ENCODE measurements at regions not wholly inside any gene's neighbourhood (a gene's known extent, or its start where the extent isn't known, plus 50 kb on each side); places are given as distances from the start of the nearest gene placed in this dataset.
A peak's percentile ranks its signal among the peaks of the same experiment; 100 is the strongest.

GRCh38 chr21:22444990-22445389 is 1446.8 kb downstream of the NCAM2 start:
- Histone ChIP-seq H3K4me1 (ENCODE audit: control insufficient read depth in 5 of 5, insufficient read depth in 5 of 5, low read length in 5 of 5) (no peaks in the 10 kb centered on the region), H3K27ac (ENCODE audit: low read depth in 1 of 2, low read length in 1 of 2) (no peak overlapping the region), H3K36me3 (ENCODE audit: control insufficient read depth in 4 of 4, insufficient read depth in 4 of 4, low read length in 4 of 4) (no peaks in the 10 kb centered on the region), H3K9ac (ENCODE audit: insufficient read depth in 1 of 2, low read length in 2 of 2) (no peak overlapping the region), H3K27me3 (ENCODE audit: control insufficient read depth in 3 of 3, insufficient read depth in 3 of 3, low read length in 2 of 3) (no peaks in the 10 kb centered on the region), H3K9me3 (ENCODE audit: control insufficient read depth in 4 of 4, insufficient read depth in 3 of 4, low read length in 3 of 4) (no peaks in the 10 kb centered on the region), H3K4me3 (no peak overlapping the region)
- TF ChIP-seq CTCF (IDR thresholded peaks at IDR 0.05; ENCODE audit: control extremely low read depth, extremely low read depth): no peak
- no peak for ATAC-seq (ENCODE audit: insufficient read depth, low FRiP score)
- 68 to 71% methylated on average over 5 of the region's 5 CpGs for WGBS, 2 donors
- DNase-seq: no peak

GRCh38 chr21:22450507-22450906 is 1452.3 kb downstream of the NCAM2 start:
- Histone ChIP-seq H3K9ac (ENCODE audit: insufficient read depth in 1 of 2, low read length in 2 of 2) (no peak overlapping the region), H3K4me3 (no peak overlapping the region), H3K4me1 (ENCODE audit: control insufficient read depth in 5 of 5, insufficient read depth in 5 of 5, low read length in 5 of 5) (no peaks in the 10 kb centered on the region), H3K36me3 (ENCODE audit: control insufficient read depth in 4 of 4, insufficient read depth in 4 of 4, low read length in 4 of 4) (no peaks in the 10 kb centered on the region), H3K27ac (ENCODE audit: low read depth in 1 of 2, low read length in 1 of 2) (no peak overlapping the region), H3K9me3 (ENCODE audit: control insufficient read depth in 4 of 4, insufficient read depth in 3 of 4, low read length in 3 of 4) (no peaks in the 10 kb centered on the region), H3K27me3 (ENCODE audit: control insufficient read depth in 3 of 3, insufficient read depth in 3 of 3, low read length in 2 of 3) (no peaks in the 10 kb centered on the region)
- no peak for TF ChIP-seq CTCF (IDR thresholded peaks at IDR 0.05; ENCODE audit: control extremely low read depth, extremely low read depth)
- DNase-seq: no peak
- ATAC-seq (ENCODE audit: insufficient read depth, low FRiP score): no peak
- 82 to 83% methylated on average over 1 of the region's 1 CpG for WGBS, 2 donors

GRCh38 chr21:22456241-22456640 is 1458.0 kb downstream of the NCAM2 start:
- 55 to 71% methylated on average over 2 of the region's 2 CpGs for WGBS, 2 donors
- no peaks in the 10 kb centered on the region for H3K9me3 ChIP-seq (ENCODE audit: control insufficient read depth in 4 of 4, insufficient read depth in 3 of 4, low read length in 3 of 4)

More at GRCh38 chr21:22456241-22456640, 1458.0 kb downstream of the NCAM2 start:
- H3K36me3 ChIP-seq (ENCODE audit: control insufficient read depth in 4 of 4, insufficient read depth in 4 of 4, low read length in 4 of 4): no peaks in the 10 kb centered on the region
- H3K4me3 ChIP-seq: no peak overlapping the region
- H3K27me3 ChIP-seq (ENCODE audit: control insufficient read depth in 3 of 3, insufficient read depth in 3 of 3, low read length in 2 of 3): no peaks in the 10 kb centered on the region
- peak in 1 of 3 donors; percentile 13 for DNase-seq
- no peak for ATAC-seq (ENCODE audit: insufficient read depth, low FRiP score)
- H3K27ac ChIP-seq (ENCODE audit: low read depth in 1 of 2, low read length in 1 of 2): no peak overlapping the region
- H3K4me1 ChIP-seq (ENCODE audit: control insufficient read depth in 5 of 5, insufficient read depth in 5 of 5, low read length in 5 of 5): no peaks in the 10 kb centered on the region
- no peak overlapping the region for H3K9ac ChIP-seq (ENCODE audit: insufficient read depth in 1 of 2, low read length in 2 of 2)
- TF ChIP-seq CTCF (IDR thresholded peaks at IDR 0.05; ENCODE audit: control extremely low read depth, extremely low read depth): no peak

All from lung (tissue), 11 donors.